ENCODE measurements at regions not wholly inside any gene's neighbourhood (a gene's known extent, or its start where the extent isn't known, plus 50 kb on each side); places are given as distances from the start of the nearest gene placed in this dataset.

DNA sequence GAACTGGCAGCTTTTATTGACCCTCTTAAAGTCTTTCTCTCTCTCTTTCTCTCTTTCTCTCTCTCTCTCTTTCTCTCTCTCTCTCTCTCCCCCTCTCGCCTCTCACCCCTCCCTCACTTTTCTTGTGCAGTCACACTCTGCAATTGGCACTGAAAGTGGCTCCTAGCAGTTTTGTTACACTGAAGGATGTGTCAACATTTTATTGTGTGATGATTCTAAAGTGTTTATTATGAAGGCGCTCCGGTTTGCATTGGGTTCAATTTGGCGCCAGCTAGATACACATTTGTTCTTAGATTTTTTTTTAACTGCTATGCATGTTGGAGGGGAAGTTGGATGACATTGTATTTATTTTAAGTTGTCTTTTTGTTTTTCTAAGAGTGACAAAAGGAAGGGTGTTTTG lies 64.0 kb upstream of the CHRM3 start:
- DNase-seq (no peak), ATAC-seq (ENCODE audit: low read depth in 2 of 2) (no peak)
- Histone ChIP-seq H3K36me3 (ENCODE audit: control insufficient read depth, insufficient read depth, low read length) (no peaks in the 10 kb centered on the region), H3K27me3 (ENCODE audit: control insufficient read depth, insufficient read depth, low read length) (no peaks in the 10 kb centered on the region), H3K9me3 (ENCODE audit: control insufficient read depth in 2 of 2, low read length in 2 of 2) (no peaks in the 10 kb centered on the region), H3K27ac (ENCODE audit: insufficient read depth, low read length, poor library complexity, severe bottlenecking) (no peak overlapping the region), H3K4me1 (ENCODE audit: control insufficient read depth, insufficient read depth, low read length, poor library complexity, severe bottlenecking) (no peaks in the 10 kb centered on the region), H3K4me3 (ENCODE audit: low read depth, low read length) (no peak overlapping the region)
- no peaks in the 10 kb centered on the region for H3K27me3 Mint-ChIP-seq
- H3K27ac Mint-ChIP-seq: no peak overlapping the region
- no peaks in the 10 kb centered on the region for H3K36me3 Mint-ChIP-seq
- no peak overlapping the region for H3K4me3 Mint-ChIP-seq
- peaks cover 0 to 3% (median 0%) of the 10 kb centered on the region in 7 donors for H3K9me3 Mint-ChIP-seq
- H3K4me1 Mint-ChIP-seq: no peaks in the 10 kb centered on the region

- no peaks in the 10 kb centered on the region for H3K36me3 ChIP-seq (ENCODE audit: control insufficient read depth, insufficient read depth, low read length)
- H3K4me1 Mint-ChIP-seq: no peaks in the 10 kb centered on the region
- no peaks in the 10 kb centered on the region for H3K36me3 Mint-ChIP-seq
- no peak overlapping the region for H3K27ac Mint-ChIP-seq
- H3K4me3 ChIP-seq (ENCODE audit: low read depth, low read length): no peak overlapping the region
- H3K9me3 Mint-ChIP-seq: peaks cover 0 to 3% (median 0%) of the 10 kb centered on the region in 7 donors
- H3K9me3 ChIP-seq (ENCODE audit: control insufficient read depth in 2 of 2, low read length in 2 of 2): no peaks in the 10 kb centered on the region
- H3K4me3 Mint-ChIP-seq: no peak overlapping the region
- H3K27me3 ChIP-seq (ENCODE audit: control insufficient read depth, insufficient read depth, low read length): no peaks in the 10 kb centered on the region
- ATAC-seq (ENCODE audit: low read depth in 2 of 2) (no peak), DNase-seq (no peak)
- no peaks in the 10 kb centered on the region for H3K4me1 ChIP-seq (ENCODE audit: control insufficient read depth, insufficient read depth, low read length, poor library complexity, severe bottlenecking)
- no peaks in the 10 kb centered on the region for H3K27me3 Mint-ChIP-seq
- H3K27ac ChIP-seq (ENCODE audit: insufficient read depth, low read length, poor library complexity, severe bottlenecking): no peak overlapping the region
Observed at GRCh38 chr1:239321877-239322276, 64.5 kb upstream of the CHRM3 start.

DNA sequence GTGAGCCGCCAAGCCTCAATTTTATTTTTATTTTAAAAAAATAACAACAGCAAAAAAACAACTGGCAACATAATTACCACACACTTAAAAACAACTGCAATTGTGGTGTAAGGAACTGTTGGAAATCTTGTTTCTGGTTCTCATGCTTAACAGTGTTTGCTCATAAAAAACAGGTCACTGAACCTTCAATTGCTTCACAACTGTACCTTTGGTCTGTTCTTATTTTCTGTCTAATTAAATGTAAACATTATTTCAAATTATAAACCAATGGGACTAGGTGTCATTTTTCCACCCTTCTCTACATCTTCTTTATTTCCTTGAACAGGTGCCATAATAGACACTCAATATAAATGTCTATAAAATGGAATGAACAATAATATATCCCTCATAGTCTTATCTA lies 68.4 kb upstream of the CHRM3 start:
- H3K36me3 Mint-ChIP-seq: no peaks in the 10 kb centered on the region
- Histone ChIP-seq H3K27me3 (ENCODE audit: control insufficient read depth, insufficient read depth, low read length) (no peaks in the 10 kb centered on the region), H3K9me3 (ENCODE audit: control insufficient read depth in 2 of 2, low read length in 2 of 2) (no peaks in the 10 kb centered on the region), H3K27ac (ENCODE audit: insufficient read depth, low read length, poor library complexity, severe bottlenecking) (no peak overlapping the region), H3K4me1 (ENCODE audit: control insufficient read depth, insufficient read depth, low read length, poor library complexity, severe bottlenecking) (no peaks in the 10 kb centered on the region), H3K4me3 (ENCODE audit: low read depth, low read length) (no peak overlapping the region), H3K36me3 (ENCODE audit: control insufficient read depth, insufficient read depth, low read length) (no peaks in the 10 kb centered on the region)
- H3K4me3 Mint-ChIP-seq: no peak overlapping the region
- H3K9me3 Mint-ChIP-seq: peaks cover 0 to 3% (median 0%) of the 10 kb centered on the region in 7 donors
- no peaks in the 10 kb centered on the region for H3K27me3 Mint-ChIP-seq
- DNase-seq (no peak), ATAC-seq (ENCODE audit: low read depth in 2 of 2) (no peak)
- no peaks in the 10 kb centered on the region for H3K4me1 Mint-ChIP-seq
- H3K27ac Mint-ChIP-seq: no peak overlapping the region

DNA sequence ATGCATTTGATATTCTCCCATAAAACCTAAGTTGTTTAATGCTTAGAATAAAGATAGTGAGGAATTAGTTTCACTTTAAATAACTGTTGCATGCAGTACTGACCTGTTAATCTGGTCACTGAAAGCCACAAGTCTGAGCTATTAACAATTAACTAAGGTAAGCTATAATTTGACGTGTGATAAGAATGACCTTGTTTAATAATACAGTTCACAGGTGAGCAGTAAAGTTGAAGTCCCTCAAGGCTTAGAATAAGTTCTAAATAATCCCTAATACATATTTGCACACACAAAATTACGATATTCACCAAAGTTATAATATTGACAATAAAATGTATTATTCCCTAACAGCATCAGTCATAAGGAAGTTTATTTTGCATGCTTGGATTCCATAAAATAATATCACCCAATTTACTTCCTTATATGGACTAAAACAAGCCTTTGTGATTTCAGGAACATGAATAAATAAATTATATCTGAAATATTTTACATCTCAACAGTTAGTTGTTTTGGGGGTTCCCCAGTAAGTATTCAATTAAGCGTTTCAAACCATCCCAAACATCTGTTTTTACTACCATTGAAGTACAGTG lies 70.6 kb upstream of the CHRM3 start:
- Histone ChIP-seq H3K27me3 (ENCODE audit: control insufficient read depth, insufficient read depth, low read length) (no peaks in the 10 kb centered on the region), H3K36me3 (ENCODE audit: control insufficient read depth, insufficient read depth, low read length) (no peaks in the 10 kb centered on the region), H3K9me3 (ENCODE audit: control insufficient read depth in 2 of 2, low read length in 2 of 2) (no peaks in the 10 kb centered on the region), H3K27ac (ENCODE audit: insufficient read depth, low read length, poor library complexity, severe bottlenecking) (no peak overlapping the region), H3K4me1 (ENCODE audit: control insufficient read depth, insufficient read depth, low read length, poor library complexity, severe bottlenecking) (no peaks in the 10 kb centered on the region), H3K4me3 (ENCODE audit: low read depth, low read length) (no peak overlapping the region)
- DNase-seq (no peak), ATAC-seq (ENCODE audit: low read depth in 2 of 2) (no peak)
- Mint-ChIP-seq H3K27ac (no peak overlapping the region), H3K4me3 (no peak overlapping the region), H3K36me3 (no peaks in the 10 kb centered on the region), H3K9me3 (peaks cover 0 to 3% (median 0%) of the 10 kb centered on the region in 7 donors), H3K27me3 (no peaks in the 10 kb centered on the region), H3K4me1 (no peaks in the 10 kb centered on the region)

DNA sequence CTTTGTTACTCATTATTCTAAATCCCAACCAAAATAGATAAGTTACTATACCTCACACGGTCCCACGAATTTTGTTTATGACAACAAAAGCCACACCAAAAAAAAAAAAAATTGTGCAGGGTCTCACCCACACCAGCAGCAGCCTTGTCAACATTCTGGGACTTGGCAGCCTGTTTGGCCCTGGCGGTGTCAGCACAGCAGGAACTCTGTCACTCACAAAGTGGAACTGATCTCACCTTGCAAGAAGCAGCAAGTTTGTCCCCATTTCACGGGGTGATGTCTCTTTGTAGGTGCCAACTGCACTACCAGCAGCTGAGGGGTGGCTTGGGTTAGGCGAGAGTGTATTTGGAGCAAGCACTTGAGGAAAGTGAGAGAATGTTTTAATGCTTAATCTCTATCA lies 75.0 kb upstream of the CHRM3 start:
- H3K36me3 ChIP-seq (ENCODE audit: control insufficient read depth, insufficient read depth, low read length): no peaks in the 10 kb centered on the region
- no peak overlapping the region for H3K27ac ChIP-seq (ENCODE audit: insufficient read depth, low read length, poor library complexity, severe bottlenecking)
- Mint-ChIP-seq H3K27me3 (no peaks in the 10 kb centered on the region), H3K9me3 (peaks cover 0 to 1% (median 0%) of the 10 kb centered on the region in 7 donors), H3K27ac (no peak overlapping the region), H3K4me1 (no peaks in the 10 kb centered on the region), H3K36me3 (no peaks in the 10 kb centered on the region), H3K4me3 (no peak overlapping the region)
- no peaks in the 10 kb centered on the region for H3K27me3 ChIP-seq (ENCODE audit: control insufficient read depth, insufficient read depth, low read length)
- no peaks in the 10 kb centered on the region for H3K9me3 ChIP-seq (ENCODE audit: control insufficient read depth in 2 of 2, low read length in 2 of 2)
- no peak overlapping the region for H3K4me3 ChIP-seq (ENCODE audit: low read depth, low read length)
- DNase-seq (no peak), ATAC-seq (ENCODE audit: low read depth in 2 of 2) (no peak)
- H3K4me1 ChIP-seq (ENCODE audit: control insufficient read depth, insufficient read depth, low read length, poor library complexity, severe bottlenecking): no peaks in the 10 kb centered on the region

GRCh38 chr1:239308701-239309333 lies 77.6 kb upstream of the CHRM3 start:
- ATAC-seq (ENCODE audit: low read depth in 2 of 2) (peak in 1 of 2 donors; percentile 24), DNase-seq (peak in 1 of 3 donors; percentile 27)
- Histone ChIP-seq H3K27me3 (ENCODE audit: control insufficient read depth, insufficient read depth, low read length) (no peaks in the 10 kb centered on the region), H3K27ac (ENCODE audit: insufficient read depth, low read length, poor library complexity, severe bottlenecking) (no peak overlapping the region), H3K4me1 (ENCODE audit: control insufficient read depth, insufficient read depth, low read length, poor library complexity, severe bottlenecking) (no peaks in the 10 kb centered on the region), H3K4me3 (ENCODE audit: low read depth, low read length) (no peak overlapping the region), H3K9me3 (ENCODE audit: control insufficient read depth in 2 of 2, low read length in 2 of 2) (no peaks in the 10 kb centered on the region), H3K36me3 (ENCODE audit: control insufficient read depth, insufficient read depth, low read length) (no peaks in the 10 kb centered on the region)
- no peaks in the 10 kb centered on the region for H3K4me1 Mint-ChIP-seq
- no peak overlapping the region for H3K4me3 Mint-ChIP-seq
- H3K27ac Mint-ChIP-seq: no peak overlapping the region
- H3K9me3 Mint-ChIP-seq: peaks cover 0 to 1% (median 0%) of the 10 kb centered on the region in 7 donors
- H3K36me3 Mint-ChIP-seq: no peaks in the 10 kb centered on the region
- H3K27me3 Mint-ChIP-seq: no peaks in the 10 kb centered on the region

GRCh38 chr1:239307886-239308285 lies 78.5 kb upstream of the CHRM3 start:
- H3K4me3 ChIP-seq (ENCODE audit: low read depth, low read length): no peak overlapping the region
- no peaks in the 10 kb centered on the region for H3K9me3 ChIP-seq (ENCODE audit: control insufficient read depth in 2 of 2, low read length in 2 of 2)
- Mint-ChIP-seq H3K9me3 (peaks cover 0 to 1% (median 0%) of the 10 kb centered on the region in 7 donors), H3K4me3 (no peak overlapping the region), H3K36me3 (no peaks in the 10 kb centered on the region), H3K4me1 (no peaks in the 10 kb centered on the region), H3K27ac (no peak overlapping the region), H3K27me3 (no peaks in the 10 kb centered on the region)
- H3K36me3 ChIP-seq (ENCODE audit: control insufficient read depth, insufficient read depth, low read length): no peaks in the 10 kb centered on the region
- DNase-seq (no peak), ATAC-seq (ENCODE audit: low read depth in 2 of 2) (no peak)
- H3K4me1 ChIP-seq (ENCODE audit: control insufficient read depth, insufficient read depth, low read length, poor library complexity, severe bottlenecking): no peaks in the 10 kb centered on the region
- no peaks in the 10 kb centered on the region for H3K27me3 ChIP-seq (ENCODE audit: control insufficient read depth, insufficient read depth, low read length)
- H3K27ac ChIP-seq (ENCODE audit: insufficient read depth, low read length, poor library complexity, severe bottlenecking): no peak overlapping the region

GRCh38 chr1:239306426-239306825 lies 79.9 kb upstream of the CHRM3 start:
- no peaks in the 10 kb centered on the region for H3K36me3 Mint-ChIP-seq
- H3K27ac Mint-ChIP-seq: no peak overlapping the region
- no peak for ATAC-seq (ENCODE audit: low read depth in 2 of 2)
- H3K9me3 Mint-ChIP-seq: no peaks in the 10 kb centered on the region
- no peak overlapping the region for H3K4me3 Mint-ChIP-seq
- Histone ChIP-seq H3K9me3 (ENCODE audit: control insufficient read depth in 2 of 2, low read length in 2 of 2) (no peaks in the 10 kb centered on the region), H3K27me3 (ENCODE audit: control insufficient read depth, insufficient read depth, low read length) (no peaks in the 10 kb centered on the region), H3K36me3 (ENCODE audit: control insufficient read depth, insufficient read depth, low read length) (no peaks in the 10 kb centered on the region), H3K27ac (ENCODE audit: insufficient read depth, low read length, poor library complexity, severe bottlenecking) (no peak overlapping the region), H3K4me3 (ENCODE audit: low read depth, low read length) (no peak overlapping the region), H3K4me1 (ENCODE audit: control insufficient read depth, insufficient read depth, low read length, poor library complexity, severe bottlenecking) (no peaks in the 10 kb centered on the region)
- H3K27me3 Mint-ChIP-seq: no peaks in the 10 kb centered on the region
- DNase-seq: no peak
- no peaks in the 10 kb centered on the region for H3K4me1 Mint-ChIP-seq

Measured in CD4-positive, CD25-positive, alpha-beta regulatory T cell (primary cell).